Heart right ventricle (tissue), 16 donors: ENCODE measurements at regions not wholly inside any gene's neighbourhood (a gene's known extent, or its start where the extent isn't known, plus 50 kb on each side); places are given as distances from the start of the nearest gene placed in this dataset.
"Not testable (repeated sequence)": the region's sequence is repeated elsewhere in the genome, so short reads cannot be mapped to it uniquely, and the experiment has no call there.

Source experiments
- ATAC-seq, 8 donors: fragments of 200-7000 bp; cut with Tn5 transposase; one replicate each; pipeline ENCODE4 v1.9.1; 2020; ENCODE audit warnings: mild to moderate bottlenecking in 8 of 8, moderate library complexity in 8 of 8, moderate number of reproducible peaks in 1 of 8
- DNase-seq, 2 donors: peaks; one replicate each; pipeline ENCODE4 v3.0.0-alpha.2; 2020
- H3K27ac ChIP-seq, 10 donors: fragments of 200-600 bp; sonication (generic) in 2 of 10; one replicate each; pipeline versions ENCODE4 v1.5.0 to v1.8.0; 2020 to 2022; ENCODE audit warnings: mild to moderate bottlenecking in 3 of 10
- H3K27me3 ChIP-seq, 7 donors: fragments of 200-600 bp; one replicate each; pipeline ENCODE4 v1.8.0; 2021 to 2022; ENCODE audit warnings: mild to moderate bottlenecking in 2 of 7
- H3K36me3 ChIP-seq, 9 donors: fragments of 200-600 bp; sonication (generic) in 1 of 9; one replicate each; pipeline versions ENCODE4 v1.5.0 to v1.8.0; 2020 to 2022; ENCODE audit warnings: mild to moderate bottlenecking in 2 of 9
- H3K4me1 ChIP-seq, 9 donors: fragments of 200-600 bp; sonication (generic) in 1 of 9; one replicate each; pipeline versions ENCODE4 v1.5.0 to v1.8.0; 2020 to 2022; ENCODE audit warnings: mild to moderate bottlenecking in 4 of 9
- H3K4me3 ChIP-seq, 10 donors: fragments of 200-600 bp; sonication (generic) in 2 of 10; one replicate each; pipeline versions ENCODE4 v1.5.0 to v1.8.0; 2020 to 2022; ENCODE audit warnings: mild to moderate bottlenecking in 7 of 10, moderate library complexity in 2 of 10
- H3K9me3 ChIP-seq, 11 donors: fragments of 200-600 bp in 10 of 11; sonication (generic) in 2 of 11; one replicate each; pipeline versions ENCODE4 v1.5.0 to v1.8.0; 2013 to 2022; ENCODE audit warnings: mild to moderate bottlenecking in 2 of 11, control low read depth in 1 of 11, moderate library complexity in 1 of 11
- CTCF ChIP-seq, 9 donors: fragments of 200-600 bp; sonication (generic) in 2 of 9; IDR thresholded peaks; one replicate each; pipeline versions ENCODE4 v1.5.0 to v1.8.0; 2021 to 2022; ENCODE audit warnings: antibody characterized with exemption in 9 of 9, mild to moderate bottlenecking in 5 of 9, moderate library complexity in 1 of 9
- WGBS, 2 donors: extraction: QIAGEN DNeasy Blood & Tissue Kit; methylation state at CpG; one replicate each; pipeline ENCODE4 v1.1.7; 2013; ENCODE audit warnings: inconsistent platforms in 1 of 2; 5-methylcytosine and 5-hydroxymethylcytosine counted together
- intact Hi-C, 10 donors: fragments of 100-400 bp; cut with DNase I; formaldehyde crosslinking; loops; one replicate each; pipeline versions ENCODE4 v1.11.1 to v1.14.2; 2022
- donor health status: Arrhythmogenic right ventricular cardiomyopathy.
- donor health status: ischemic (EF 13 %, LVEDD 7.1; RV severe dilation, severe dysfunction).
- donor health status: healthy with polysubstance abuse.
- donor health status: DM: no; HTN: yes; CAD: no.
- donor health status: DM: no; HTN: no; CAD: no.
- donor health status: ischemic (EF 25% LVEDD 6.9; RV normal size, moderate dysfunction).
- donor health status: ischemic (EF 25% LVEDD 5.7; RV mildly dilated, moderate dysfunction).
- donor health status: healthy.
- donor health status: DM: yes; HTN: yes; CAD: no.
- donor health status: Ischemic cardiomyopathy.
- donor health status: ischemic (EF 35%, LVEDD 5.7; RV mildly dilated, moderate dysfunction).
- donor health status: nonischemic (EF 11% LVEDD 7.7; RV severe dilation, severe dysfunction).
- donor health status: DM: yes; HTN: yes; CAD: no.
- donor health status: PGD.
- donor health status: ischemic (EF 29% LVEDD 5.4; RV normal size, mild dysfunction).
- donor health status: nonischemic (EF 23%, LVEDD 6.1; RV moderate dilation, normal function).

DNA sequence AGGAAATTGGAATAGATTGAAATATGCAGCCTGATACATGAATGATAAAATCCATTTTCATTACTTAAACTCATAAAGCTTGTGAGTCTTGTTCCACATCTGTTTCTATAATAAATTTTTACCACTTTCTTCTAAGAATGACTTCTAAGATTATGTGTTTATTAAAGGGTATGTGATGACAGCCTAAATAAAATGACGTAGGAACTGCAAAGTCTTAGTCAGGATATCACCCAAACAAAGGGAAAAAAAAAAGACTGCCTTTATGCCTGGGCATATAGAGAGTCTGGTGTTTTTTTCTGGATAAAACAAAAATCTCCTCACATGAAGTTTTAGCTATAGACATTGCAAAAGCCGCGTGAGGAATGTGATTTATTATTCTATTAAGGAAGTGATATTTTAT is 844.0 kb downstream of the DIPK2A start:
- TF ChIP-seq CTCF (IDR thresholded peaks at IDR 0.05), result no peak
- intact Hi-C loops, result no loop called here
- Histone ChIP-seq H3K4me1 (no peaks in the 10 kb centered on the region), H3K27ac (no peak overlapping the region), H3K4me3 (no peak overlapping the region), H3K36me3 (no peaks in the 10 kb centered on the region), H3K27me3 (no peaks in the 10 kb centered on the region), H3K9me3 (no peaks in the 10 kb centered on the region)
- no peak for DNase-seq
- ATAC-seq, result no peak
- WGBS, 2 donors, result 63 to 75% methylated on average over 3 of the region's 3 CpGs

DNA sequence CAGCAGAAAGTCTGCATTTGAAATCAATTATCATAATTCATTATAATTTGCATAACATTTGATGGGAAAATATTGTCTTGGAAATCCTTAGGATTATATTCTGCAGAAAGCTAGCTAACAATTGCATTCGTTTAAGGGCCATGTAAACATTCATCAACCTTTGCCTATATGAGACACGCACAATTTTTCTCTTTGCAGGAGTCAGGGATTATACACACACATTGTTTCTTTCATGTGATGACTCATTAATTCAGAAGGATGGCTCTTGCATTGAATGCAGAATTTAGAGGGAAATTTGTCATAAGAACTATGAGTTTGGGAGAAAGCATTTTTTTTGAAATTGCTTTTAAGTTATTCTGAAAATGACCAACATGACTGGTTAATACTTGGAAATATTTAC is 844.7 kb downstream of the DIPK2A start:
- no peak overlapping the region for H3K4me3 ChIP-seq

DNA sequence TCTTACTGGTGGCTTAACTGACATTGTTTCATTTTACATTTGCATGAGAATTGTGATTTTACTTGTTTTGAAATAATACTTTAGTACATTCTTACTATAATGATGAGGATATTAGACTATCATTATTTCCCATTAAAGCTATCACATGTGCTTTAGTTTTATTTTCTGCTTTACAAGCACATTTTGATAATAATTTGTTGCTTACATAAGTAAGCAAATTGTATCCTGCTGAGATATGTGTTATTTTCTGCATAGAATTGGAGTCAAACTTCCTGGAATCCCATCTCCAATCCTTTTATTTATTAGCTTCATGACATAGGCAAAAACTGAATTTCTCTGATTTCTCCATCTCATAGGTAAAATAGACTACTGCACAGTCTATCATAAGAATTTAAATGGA is 847.4 kb downstream of the DIPK2A start:
- ATAC-seq (no peak), DNase-seq (no peak)
- no peaks in the 10 kb centered on the region for H3K9me3 ChIP-seq
- H3K4me3 ChIP-seq, result no peak overlapping the region
- no peak for TF ChIP-seq CTCF (IDR thresholded peaks at IDR 0.05)
- no peaks in the 10 kb centered on the region for H3K36me3 ChIP-seq
- no peaks in the 10 kb centered on the region for H3K27me3 ChIP-seq
- intact Hi-C loops, result no loop called here
- H3K4me1 ChIP-seq, result no peaks in the 10 kb centered on the region
- no peak overlapping the region for H3K27ac ChIP-seq

More for the DNA sequence above, 844.7 kb downstream of the DIPK2A start:
- DNase-seq (no peak), ATAC-seq (no peak)
- intact Hi-C loops, result no loop called here
- no peaks in the 10 kb centered on the region for H3K9me3 ChIP-seq
- TF ChIP-seq CTCF (IDR thresholded peaks at IDR 0.05), result no peak
- H3K27me3 ChIP-seq, result no peaks in the 10 kb centered on the region
- 84 to 86% methylated on average over 2 of the region's 2 CpGs for WGBS, 2 donors
- H3K27ac ChIP-seq, result no peak overlapping the region
- H3K4me1 ChIP-seq, result no peaks in the 10 kb centered on the region
- no peaks in the 10 kb centered on the region for H3K36me3 ChIP-seq

DNA sequence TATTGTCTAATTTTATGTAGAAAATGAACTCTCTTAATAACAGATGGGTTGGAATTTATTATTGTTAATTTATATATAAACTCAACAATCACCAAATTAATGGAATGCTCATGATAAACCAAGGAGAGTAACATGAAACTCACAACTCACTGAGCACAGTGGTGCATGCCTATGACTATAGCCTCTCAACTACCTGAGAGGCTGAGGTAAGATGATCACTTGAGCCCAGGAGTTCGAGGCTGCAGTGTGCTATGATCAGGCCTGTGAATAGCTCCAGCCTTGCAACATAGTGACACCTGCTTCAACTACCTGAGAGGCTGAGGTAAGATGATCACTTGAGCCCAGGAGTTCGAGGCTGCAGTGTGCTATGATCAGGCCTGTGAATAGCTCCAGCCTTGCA is 848.6 kb downstream of the DIPK2A start:
- 75 to 81% methylated on average over 2 of the region's 2 CpGs for WGBS, 2 donors
- H3K27ac ChIP-seq, intact Hi-C loops, H3K4me1 ChIP-seq, H3K9me3 ChIP-seq, DNase-seq, H3K4me3 ChIP-seq, H3K27me3 ChIP-seq, ATAC-seq, H3K36me3 ChIP-seq: not testable (repeated sequence)

- H3K4me3 ChIP-seq, result no peak overlapping the region
- intact Hi-C loops, result no loop called here
- H3K27ac ChIP-seq, result no peak overlapping the region
- TF ChIP-seq CTCF (IDR thresholded peaks at IDR 0.05), result no peak
- H3K4me1 ChIP-seq, result no peaks in the 10 kb centered on the region
- H3K36me3 ChIP-seq, result no peaks in the 10 kb centered on the region
- ATAC-seq (no peak), DNase-seq (no peak)
- no peaks in the 10 kb centered on the region for H3K9me3 ChIP-seq
- no peaks in the 10 kb centered on the region for H3K27me3 ChIP-seq
Measured at GRCh38 chr3:144820726-144821125, 849.1 kb downstream of the DIPK2A start.
